NAMALWA (cell line): ENCODE measurements at regions not wholly inside any gene's neighbourhood (a gene's known extent, or its start where the extent isn't known, plus 50 kb on each side); places are given as distances from the start of the nearest gene placed in this dataset.

Experiments used
- DNase-seq: peaks from one replicate; pipeline ENCODE4 v3.0.0-alpha.2; 2015; ENCODE audit warnings: low spot score

DNA sequence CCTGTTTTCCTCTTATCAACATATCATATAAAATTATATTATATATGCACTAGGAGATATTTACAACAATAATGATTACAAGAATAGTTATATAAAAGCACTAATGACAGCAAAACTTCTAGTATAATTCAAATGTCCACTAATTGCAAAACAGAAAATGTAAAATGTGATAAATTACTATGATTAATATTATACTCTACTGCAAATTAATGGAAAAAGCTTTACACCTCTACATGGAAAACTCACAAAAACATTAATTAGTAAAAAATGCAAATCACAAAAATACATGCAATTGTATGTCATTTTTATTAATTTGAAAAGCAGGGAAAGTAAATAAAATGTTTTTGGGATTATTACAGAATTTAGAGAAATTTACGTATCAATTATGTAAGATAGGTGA is 681.0 kb upstream of the PCDH20 start:
- no peak for DNase-seq

- no peak for DNase-seq
Observed at GRCh38 chr13:62094932-62095331, 679.3 kb upstream of the PCDH20 start.

- no peak for DNase-seq
Observed at GRCh38 chr13:62093984-62094780, 678.5 kb upstream of the PCDH20 start.

- no peak for DNase-seq
Observed at GRCh38 chr13:62092949-62093348, 677.3 kb upstream of the PCDH20 start.

- no peak for DNase-seq
Observed at GRCh38 chr13:62092536-62092935, 676.9 kb upstream of the PCDH20 start.

DNA sequence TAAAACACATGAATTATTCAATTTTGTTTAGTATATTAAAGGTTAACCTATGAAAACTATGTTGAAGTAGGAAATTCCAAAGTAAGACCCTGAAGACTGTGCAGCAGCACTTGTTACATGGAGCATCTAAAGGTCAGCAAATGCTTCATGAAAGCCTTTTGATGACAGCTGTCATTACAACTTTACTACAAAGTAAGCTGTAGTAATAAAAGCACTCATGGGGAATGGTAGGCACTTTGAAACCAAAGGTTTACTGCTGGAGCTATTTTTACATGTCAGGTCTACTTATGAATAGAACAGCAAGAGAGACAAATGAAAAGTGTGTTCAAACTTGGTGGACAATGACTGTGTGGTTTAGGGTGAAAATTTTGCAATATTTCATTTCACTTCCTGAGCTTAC is 672.5 kb upstream of the PCDH20 start:
- no peak for DNase-seq

GRCh38 chr13:62087124-62087523 is 671.5 kb upstream of the PCDH20 start:
- DNase-seq = no peak

DNA sequence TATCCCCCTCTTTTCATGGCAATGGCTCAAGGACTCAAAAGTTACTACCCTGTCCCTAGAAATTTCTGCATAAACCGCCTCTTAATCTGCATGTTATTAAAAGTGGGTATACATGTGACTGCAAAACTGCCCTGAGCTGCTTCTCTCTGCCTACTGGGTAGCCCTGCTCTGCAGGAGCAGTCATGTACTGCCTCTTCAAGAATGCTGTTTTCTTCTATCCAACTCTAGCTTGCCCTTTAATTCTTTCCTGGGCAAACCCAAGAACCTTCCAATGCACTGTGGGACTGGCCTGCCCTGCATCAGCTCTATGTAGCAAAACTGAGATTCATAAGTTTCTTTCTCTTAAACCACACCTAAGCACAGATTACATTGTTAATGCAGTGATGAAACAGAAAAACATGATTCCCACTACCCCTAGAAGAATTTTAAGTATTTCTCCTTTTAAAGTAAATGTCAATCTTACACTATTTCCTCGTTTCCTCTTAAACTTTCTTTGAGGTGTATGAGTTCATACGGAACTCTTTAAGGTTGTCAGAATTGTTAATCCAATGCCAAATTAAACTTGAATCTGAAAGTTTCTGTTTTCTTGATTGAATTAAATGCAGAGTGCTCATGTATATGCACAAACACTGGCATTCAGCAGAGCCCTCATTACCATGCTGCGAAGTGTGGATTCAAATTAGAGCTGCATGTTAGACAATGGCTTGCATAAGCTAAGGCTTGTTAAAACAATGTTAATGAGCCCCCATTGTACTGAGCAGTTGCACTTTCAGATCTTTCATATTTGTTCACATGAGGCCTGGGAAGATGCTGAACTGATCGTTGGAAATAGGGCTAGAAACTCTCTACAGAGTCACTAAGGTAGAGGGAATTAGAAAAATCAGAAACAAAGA is 669.9 kb upstream of the PCDH20 start:
- no peak for DNase-seq

- no peak for DNase-seq
Observed at GRCh38 chr13:62084728-62085127, 669.1 kb upstream of the PCDH20 start.

GRCh38 chr13:62067821-62068220 is 652.2 kb upstream of the PCDH20 start:
- no peak for DNase-seq

DNA sequence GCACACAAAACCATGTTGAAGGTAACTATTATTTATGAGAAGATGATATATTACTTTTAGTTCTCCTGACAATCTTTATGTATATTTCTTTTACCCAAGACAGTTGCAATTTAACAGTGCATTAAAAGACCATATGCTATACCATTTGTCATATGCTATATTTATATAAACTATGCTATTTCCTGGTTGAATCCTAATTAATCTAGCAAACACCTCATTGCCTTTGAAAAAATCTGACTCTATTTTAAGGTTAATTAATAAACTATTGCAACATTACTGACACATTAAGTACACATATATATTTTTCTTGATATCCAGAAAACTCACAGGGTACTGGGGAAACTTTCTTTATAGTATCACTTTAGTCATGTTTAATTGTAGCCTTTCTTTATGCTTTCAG is 649.4 kb upstream of the PCDH20 start:
- DNase-seq = no peak

DNA sequence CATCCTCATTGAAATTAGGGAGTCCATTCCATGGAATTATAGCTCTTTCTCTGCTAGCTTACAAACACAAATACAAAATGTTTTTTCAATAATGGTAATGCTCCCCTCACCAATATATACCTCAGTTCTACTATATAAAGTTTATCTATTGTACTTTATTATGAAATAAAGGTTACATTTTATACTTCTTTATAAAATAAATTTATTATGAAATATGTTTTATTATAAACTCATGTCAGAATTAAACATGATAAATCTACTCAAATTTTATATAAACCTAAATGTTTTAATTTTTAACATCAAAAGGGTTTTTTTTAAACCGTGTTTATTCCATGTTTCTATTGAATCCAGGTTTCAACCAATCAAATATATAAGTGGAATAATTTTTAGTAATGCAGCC is 646.1 kb upstream of the PCDH20 start:
- DNase-seq = no peak

DNA sequence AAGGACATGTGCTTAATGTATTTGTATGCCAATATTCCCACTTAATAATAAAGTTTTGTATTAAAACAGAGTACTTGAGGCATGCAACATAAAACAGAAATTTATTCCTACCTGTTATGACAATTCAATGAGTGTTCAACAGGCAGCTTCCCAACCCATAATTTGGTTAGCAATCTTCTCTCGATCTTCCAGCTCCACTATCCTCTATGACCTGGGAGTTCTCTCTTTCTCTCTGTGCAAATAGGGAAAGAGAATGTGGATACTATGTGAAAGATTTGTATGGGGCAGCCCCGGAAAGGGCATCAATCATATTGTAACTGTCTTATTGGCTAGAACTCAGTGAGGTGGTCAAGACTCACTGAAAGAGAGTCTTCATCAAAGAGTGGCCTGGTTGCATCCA is 644.9 kb upstream of the PCDH20 start:
- DNase-seq = no peak

DNA sequence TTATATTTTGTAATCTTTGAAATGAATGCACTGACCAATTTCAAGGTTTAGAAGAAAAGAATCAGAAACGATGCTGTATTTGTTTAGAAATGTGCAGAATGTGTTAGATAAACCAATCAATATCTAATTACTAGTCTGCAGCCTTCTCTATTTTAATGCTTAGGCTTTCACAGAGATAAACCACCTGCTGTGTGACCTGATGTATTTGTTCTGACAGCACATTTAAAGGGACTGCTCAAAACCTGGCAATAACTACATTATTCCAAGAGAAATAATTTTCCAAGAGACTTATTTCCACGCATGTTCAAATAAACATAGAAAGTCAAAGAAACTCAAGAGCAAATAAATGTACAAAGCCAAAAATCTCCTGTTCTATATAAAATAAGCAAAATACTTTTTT is 641.6 kb upstream of the PCDH20 start:
- no peak for DNase-seq

- no peak for DNase-seq
Observed at GRCh38 chr13:62049992-62050391, 634.3 kb upstream of the PCDH20 start.

DNA sequence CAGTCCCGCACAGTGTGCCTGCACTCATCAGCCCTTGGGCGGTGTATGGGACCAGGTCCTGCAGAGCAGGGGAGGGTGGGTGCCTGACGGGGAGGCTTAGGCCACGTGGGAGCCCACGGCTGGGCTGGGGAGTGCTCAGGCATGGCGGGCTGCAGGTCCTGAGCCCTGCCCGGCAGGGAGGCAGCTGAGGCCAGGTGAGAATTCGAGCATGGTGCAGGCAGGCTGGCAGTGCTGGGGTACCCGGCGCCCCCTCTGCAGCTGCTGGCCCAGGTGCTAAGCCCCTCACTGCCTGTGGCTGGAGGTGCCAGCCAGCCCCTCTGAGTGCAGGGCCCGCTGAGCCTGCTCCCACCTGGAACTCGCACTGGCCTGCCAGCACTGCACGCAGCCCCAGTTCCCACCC is 630.9 kb upstream of the PCDH20 start:
- DNase-seq = no peak

GRCh38 chr13:62043600-62043999 is 628.0 kb upstream of the PCDH20 start:
- no peak for DNase-seq

DNA sequence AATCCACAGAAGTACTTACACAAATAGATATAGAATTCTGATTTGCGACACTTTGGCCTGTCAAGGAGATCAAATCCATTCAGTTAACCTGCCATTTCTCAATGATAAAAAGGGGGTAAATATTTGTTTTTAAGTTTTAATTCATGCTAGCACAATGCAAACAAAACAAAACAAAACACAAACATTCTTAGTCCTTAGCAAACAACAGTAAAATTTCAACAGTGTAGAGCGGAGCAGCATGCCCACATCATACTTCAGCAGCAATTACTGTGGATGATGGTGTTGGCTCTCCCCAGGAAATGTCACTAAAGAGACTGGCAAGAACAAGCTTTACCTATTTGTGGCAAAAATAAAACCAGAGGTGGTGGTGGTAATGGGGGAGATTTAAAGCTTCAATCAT is 625.2 kb upstream of the PCDH20 start:
- no peak for DNase-seq

DNA sequence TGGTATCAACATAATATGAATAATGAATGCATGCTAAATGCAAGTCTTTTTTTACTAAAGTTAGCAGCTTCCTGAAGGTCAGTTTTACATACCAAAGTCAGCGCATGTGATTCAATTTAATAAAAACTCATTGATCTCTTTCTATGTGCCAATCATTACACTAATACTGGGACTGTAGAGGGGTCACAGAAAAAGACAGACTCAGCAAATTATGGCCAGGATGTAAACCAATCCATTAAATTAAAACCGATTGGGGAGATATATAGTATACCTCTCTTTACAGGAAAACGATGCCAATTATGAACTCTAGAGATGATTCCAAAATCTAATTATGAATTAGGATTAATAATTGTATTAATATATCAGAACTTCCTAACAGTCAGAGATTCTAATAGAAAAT is 624.4 kb upstream of the PCDH20 start:
- DNase-seq = no peak

- DNase-seq = no peak
Observed at GRCh38 chr13:62038214-62038613, 622.6 kb upstream of the PCDH20 start.

GRCh38 chr13:62035981-62036380 is 620.3 kb upstream of the PCDH20 start:
- no peak for DNase-seq

GRCh38 chr13:62033934-62034333 is 618.3 kb upstream of the PCDH20 start:
- DNase-seq = no peak

DNA sequence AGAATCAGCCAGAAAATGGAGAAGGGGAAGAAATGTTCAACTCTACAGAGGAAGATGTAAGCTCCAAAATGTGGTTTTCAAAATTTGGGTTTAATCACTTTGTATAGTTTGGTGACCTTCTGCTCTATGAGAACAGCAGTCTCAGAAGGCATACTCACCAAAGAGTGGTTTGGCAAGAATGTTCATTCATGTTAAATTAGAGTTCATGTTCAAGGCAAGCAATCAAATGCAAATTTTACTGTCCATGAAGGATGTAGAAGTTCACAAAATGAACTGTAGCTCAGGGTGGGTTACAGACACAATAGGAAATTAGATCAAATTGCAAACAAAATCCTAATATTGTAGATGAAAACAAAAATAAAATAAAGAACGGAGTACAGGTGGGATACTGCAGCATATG is 606.7 kb upstream of the PCDH20 start:
- no peak for DNase-seq
